Cardiac muscle cell (in vitro differentiated cells and primary cell): ENCODE measurements at regions not wholly inside any gene's neighbourhood (a gene's known extent, or its start where the extent isn't known, plus 50 kb on each side); places are given as distances from the start of the nearest gene placed in this dataset.

ENCODE experiments used
- DNase-seq, 2 donors: peaks; one replicate each; pipeline versions ENCODE4 v3.0.0 to v3.0.0-alpha.2; 2010 to 2017; ENCODE audit warnings: low read depth in 1 of 2, low spot score in 1 of 2
- H3K27ac ChIP-seq: fragments of 200-600 bp; sonication (generic); 2 replicates; pipeline ENCODE4 v1.5.1; 2016
- H3K27me3 ChIP-seq: fragments of 200-600 bp; sonication (generic); 2 replicates; pipeline ENCODE4 v1.6.0; 2016; ENCODE audit warnings: control low read depth
- H3K36me3 ChIP-seq: fragments of 200-600 bp; sonication (generic); 2 replicates; pipeline ENCODE4 v1.5.1; 2016; ENCODE audit warnings: control low read depth
- H3K4me1 ChIP-seq: fragments of 200-600 bp; sonication (generic); 2 replicates; pipeline ENCODE4 v1.8.1; 2017; ENCODE audit warnings: low read depth, mild to moderate bottlenecking, mixed run types
- H3K4me3 ChIP-seq: fragments of 200-600 bp; sonication (generic); 2 replicates; pipeline ENCODE4 v1.5.1; 2016; ENCODE audit warnings: mild to moderate bottlenecking
- H3K9me3 ChIP-seq: fragments of 200-600 bp; sonication (generic); 2 replicates; pipeline ENCODE4 v1.5.1; 2017; ENCODE audit warnings: low read depth, mild to moderate bottlenecking, control low read depth
- TF ChIP-seq, protein P1 (sequence below): IDR thresholded peaks from 2 replicates; pipeline ENCODE4 v1.5.1; 2012; ENCODE audit warnings: low read depth, mild to moderate bottlenecking, low read length

- TF ChIP-seq, protein P1, sequence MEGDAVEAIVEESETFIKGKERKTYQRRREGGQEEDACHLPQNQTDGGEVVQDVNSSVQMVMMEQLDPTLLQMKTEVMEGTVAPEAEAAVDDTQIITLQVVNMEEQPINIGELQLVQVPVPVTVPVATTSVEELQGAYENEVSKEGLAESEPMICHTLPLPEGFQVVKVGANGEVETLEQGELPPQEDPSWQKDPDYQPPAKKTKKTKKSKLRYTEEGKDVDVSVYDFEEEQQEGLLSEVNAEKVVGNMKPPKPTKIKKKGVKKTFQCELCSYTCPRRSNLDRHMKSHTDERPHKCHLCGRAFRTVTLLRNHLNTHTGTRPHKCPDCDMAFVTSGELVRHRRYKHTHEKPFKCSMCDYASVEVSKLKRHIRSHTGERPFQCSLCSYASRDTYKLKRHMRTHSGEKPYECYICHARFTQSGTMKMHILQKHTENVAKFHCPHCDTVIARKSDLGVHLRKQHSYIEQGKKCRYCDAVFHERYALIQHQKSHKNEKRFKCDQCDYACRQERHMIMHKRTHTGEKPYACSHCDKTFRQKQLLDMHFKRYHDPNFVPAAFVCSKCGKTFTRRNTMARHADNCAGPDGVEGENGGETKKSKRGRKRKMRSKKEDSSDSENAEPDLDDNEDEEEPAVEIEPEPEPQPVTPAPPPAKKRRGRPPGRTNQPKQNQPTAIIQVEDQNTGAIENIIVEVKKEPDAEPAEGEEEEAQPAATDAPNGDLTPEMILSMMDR: no peak
- Histone ChIP-seq H3K27me3 (no peaks in the 10 kb centered on the region), H3K4me3 (no peak overlapping the region), H3K4me1 (no peaks in the 10 kb centered on the region), H3K9me3 (no peaks in the 10 kb centered on the region), H3K36me3 (no peaks in the 10 kb centered on the region), H3K27ac (no peak overlapping the region)
- DNase-seq: no peak
Observed at GRCh38 chr4:135281230-135281629, 1079.6 kb upstream of the PABPC4L start.

GRCh38 chr4:135277980-135278315, 1076.4 kb upstream of the PABPC4L start:
- Histone ChIP-seq H3K4me1 (no peaks in the 10 kb centered on the region), H3K27me3 (no peaks in the 10 kb centered on the region), H3K27ac (no peak overlapping the region), H3K36me3 (no peaks in the 10 kb centered on the region), H3K4me3 (no peak overlapping the region), H3K9me3 (no peaks in the 10 kb centered on the region)
- no peak for DNase-seq
- TF ChIP-seq, protein P1: no peak

GRCh38 chr4:135277068-135277979, 1075.7 kb upstream of the PABPC4L start:
- no peaks in the 10 kb centered on the region for H3K9me3 ChIP-seq
- H3K4me1 ChIP-seq: no peaks in the 10 kb centered on the region
- DNase-seq: peak in 1 of 2 donors; percentile 28
- no peaks in the 10 kb centered on the region for H3K27me3 ChIP-seq
- no peak overlapping the region for H3K27ac ChIP-seq
- H3K4me3 ChIP-seq: no peak overlapping the region
- H3K36me3 ChIP-seq: no peaks in the 10 kb centered on the region
- TF ChIP-seq, protein P1: no peak

DNA sequence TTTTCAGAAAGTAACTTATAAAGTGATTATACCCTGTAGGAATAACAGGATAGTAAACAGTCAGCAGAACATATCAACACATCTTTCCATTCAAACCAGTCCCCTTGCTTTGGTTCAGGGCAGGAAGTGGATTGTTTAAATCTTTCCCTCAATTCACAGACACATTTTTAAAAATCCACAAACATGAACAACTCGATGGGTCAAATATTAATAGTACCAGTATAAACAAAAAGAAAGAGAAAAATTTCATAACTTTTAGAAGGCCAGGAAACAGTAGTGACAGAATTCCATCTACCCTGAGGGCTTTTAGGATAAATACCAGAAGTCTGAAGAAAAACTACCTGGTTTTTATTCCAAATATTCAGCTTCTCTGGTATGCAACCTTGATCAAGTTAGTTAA, 1072.8 kb upstream of the PABPC4L start:
- TF ChIP-seq, protein P1: no peak
- H3K4me1 ChIP-seq: no peaks in the 10 kb centered on the region
- H3K9me3 ChIP-seq: no peaks in the 10 kb centered on the region
- DNase-seq: no peak
- H3K27ac ChIP-seq: no peak overlapping the region
- H3K4me3 ChIP-seq: no peak overlapping the region
- H3K27me3 ChIP-seq: no peaks in the 10 kb centered on the region
- no peaks in the 10 kb centered on the region for H3K36me3 ChIP-seq

- Histone ChIP-seq H3K4me3 (no peak overlapping the region), H3K36me3 (no peaks in the 10 kb centered on the region), H3K27me3 (no peaks in the 10 kb centered on the region), H3K27ac (no peak overlapping the region), H3K9me3 (no peaks in the 10 kb centered on the region), H3K4me1 (no peaks in the 10 kb centered on the region)
- DNase-seq: no peak
- TF ChIP-seq, protein P1: no peak
Observed at GRCh38 chr4:135269125-135269890, 1067.7 kb upstream of the PABPC4L start.
